IMR-90 (cell line): ENCODE measurements at regions not wholly inside any gene's neighbourhood (a gene's known extent, or its start where the extent isn't known, plus 50 kb on each side); places are given as distances from the start of the nearest gene placed in this dataset.

Experiments used
- ATAC-seq: fragments of 200-7000 bp; cut with Tn5 transposase; 2 replicates; pipeline ENCODE4 v1.9.1; 2020; ENCODE audit warnings: low read depth, mild to moderate bottlenecking, moderate library complexity
- BruUV-seq: library from RNA; stranded (reverse); fragments of 400-500 nt; replicated peaks from 2 replicates; lab custom pipeline; 2021; lab: Mats Ljungman, UMichigan
- CTCF ChIA-PET: fragments of 300-600 bp; formaldehyde crosslinking; extraction: SDS; loops from one replicate; lab custom pipeline; 2021; ENCODE audit warnings: antibody characterized with exemption; lab: Yijun Ruan, JAX
- POLR2A ChIA-PET: fragments of 300-600 bp; sonication (Branson Sonifier 250); formaldehyde crosslinking; loops from one replicate; lab custom pipeline; 2022; ENCODE audit warnings: antibody characterized with exemption; ENCODE audit not compliant: unreplicated experiment; lab: Charles Lee
- DNase-seq: peaks from one replicate; pipeline ENCODE4 v3.0.0; 2013
- H2AFZ ChIP-seq: replicated peaks from 2 replicates; pipeline ENCODE3; 2013; ENCODE audit warnings: low read length, mild to moderate bottlenecking; ENCODE audit not compliant: poor library complexity
- H2AK5ac ChIP-seq: 2 replicates; pipeline ENCODE4 v1.6.1; 2013; ENCODE audit warnings: low read depth, low read length, inconsistent platforms
- H2AK9ac ChIP-seq: replicated peaks from 2 replicates; pipeline ENCODE3; 2013; ENCODE audit warnings: mild to moderate bottlenecking, low read depth, low read length, moderate library complexity; ENCODE audit not compliant: poor library complexity
- H2BK120ac ChIP-seq: 2 replicates; pipeline ENCODE4 v1.6.1; 2013; ENCODE audit warnings: low read depth, low read length, inconsistent platforms
- H2BK15ac ChIP-seq: 3 replicates; pipeline ENCODE4 v1.6.1; 2013; ENCODE audit warnings: low read depth, low read length, inconsistent platforms
- H2BK20ac ChIP-seq: 2 replicates; pipeline ENCODE4 v1.6.1; 2013; ENCODE audit warnings: low read depth, mild to moderate bottlenecking, inconsistent platforms, low read length, moderate library complexity
- H2BK5ac ChIP-seq: 2 replicates; pipeline ENCODE4 v1.6.1; 2013; ENCODE audit warnings: mild to moderate bottlenecking, low read depth, low read length, inconsistent platforms; ENCODE audit not compliant: poor library complexity, severe bottlenecking
- H3K14ac ChIP-seq: replicated peaks from 2 replicates; pipeline ENCODE4 v1.6.1; 2013; ENCODE audit warnings: low read depth, low read length, inconsistent platforms
- H3K18ac ChIP-seq: 2 replicates; pipeline ENCODE4 v1.6.1; 2013; ENCODE audit warnings: low read depth, low read length, control low read depth
- H3K23ac ChIP-seq: 2 replicates; pipeline ENCODE4 v1.6.1; 2013; ENCODE audit warnings: low read depth, low read length, inconsistent platforms
- H3K27ac ChIP-seq: 2 replicates; pipeline ENCODE4 v1.5.1; 2013; ENCODE audit warnings: mild to moderate bottlenecking, control low read depth, low read length; ENCODE audit not compliant: insufficient read depth
- H3K27me3 ChIP-seq: 2 replicates; pipeline ENCODE4 v1.6.1; 2013; ENCODE audit warnings: low read length; ENCODE audit not compliant: control insufficient read depth, insufficient read depth
- H3K36me3 ChIP-seq: 2 replicates; pipeline ENCODE4 v1.6.1; 2013; ENCODE audit warnings: low read length, mixed read lengths; ENCODE audit not compliant: control insufficient read depth, insufficient read depth
- H3K4ac ChIP-seq: 2 replicates; pipeline ENCODE4 v1.6.1; 2013; ENCODE audit warnings: low read depth, low read length, inconsistent platforms
- H3K4me1 ChIP-seq: 2 replicates; pipeline ENCODE4 v1.6.1; 2013; ENCODE audit warnings: low read length, mixed read lengths; ENCODE audit not compliant: control insufficient read depth, insufficient read depth
- H3K4me2 ChIP-seq: 2 replicates; pipeline ENCODE4 v1.6.1; 2013; ENCODE audit warnings: low read depth, mild to moderate bottlenecking, control low read depth, low read length, moderate library complexity
- H3K4me3 ChIP-seq: 2 replicates; pipeline ENCODE4 v1.5.1; 2013; ENCODE audit warnings: low read depth, mild to moderate bottlenecking, control low read depth, low read length, moderate library complexity; ENCODE audit not compliant: insufficient read depth
- H3K56ac ChIP-seq: 2 replicates; pipeline ENCODE4 v1.6.1; 2013; ENCODE audit warnings: low read length, inconsistent platforms; ENCODE audit not compliant: insufficient read depth; ENCODE audit errors: extremely low read depth
- H3K79me1 ChIP-seq, 2 experiments: 2 replicates each; pipeline ENCODE4 v1.6.1; 2013; ENCODE audit warnings: low read length in 2 of 2, inconsistent platforms in 1 of 2, low read depth in 1 of 2
- H3K9ac ChIP-seq: 2 replicates; pipeline ENCODE4 v1.6.1; 2013; ENCODE audit warnings: low read depth, low read length, control low read depth
- H3K9me1 ChIP-seq: 2 replicates; pipeline ENCODE4 v1.6.1; 2013; ENCODE audit warnings: low read length, inconsistent platforms; ENCODE audit not compliant: insufficient read depth
- H3K9me3 ChIP-seq: 2 replicates; pipeline ENCODE4 v1.6.1; 2013; ENCODE audit warnings: low read length; ENCODE audit not compliant: control insufficient read depth, insufficient read depth
- H4K20me1 ChIP-seq: 2 replicates; pipeline ENCODE4 v1.6.1; 2013; ENCODE audit warnings: low read length, inconsistent platforms; ENCODE audit not compliant: insufficient read depth
- H4K5ac ChIP-seq: 2 replicates; pipeline ENCODE4 v1.6.1; 2013; ENCODE audit warnings: mild to moderate bottlenecking, low read depth, low read length, control low read depth
- H4K8ac ChIP-seq, 2 experiments: 2 replicates each; pipeline ENCODE4 v1.6.1; 2013; ENCODE audit warnings: low read depth in 2 of 2, low read length in 2 of 2, control low read depth in 1 of 2, inconsistent platforms in 1 of 2
- H4K91ac ChIP-seq: 2 replicates; pipeline ENCODE4 v1.6.1; 2013; ENCODE audit warnings: low read depth, low read length, inconsistent platforms; ENCODE audit not compliant: insufficient read depth
- CEBPB ChIP-seq: IDR thresholded peaks from 2 replicates; pipeline ENCODE4 v1.6.1; 2012; ENCODE audit warnings: low read depth, low read length, improper control_type of control experiment
- CHD1 ChIP-seq: IDR thresholded peaks from 2 replicates; pipeline ENCODE4 v1.6.1; 2012; ENCODE audit warnings: low read depth, low read length, improper control_type of control experiment
- MAZ ChIP-seq: IDR thresholded peaks from 2 replicates; pipeline ENCODE4 v1.6.1; 2012; ENCODE audit warnings: low read depth, mild to moderate bottlenecking, low read length, improper control_type of control experiment, moderate library complexity, borderline replicate concordance
- MXI1 ChIP-seq: IDR thresholded peaks from 2 replicates; pipeline ENCODE4 v1.6.1; 2012; ENCODE audit warnings: low read depth, mild to moderate bottlenecking, low read length, moderate library complexity, borderline replicate concordance
- RAD21 ChIP-seq: IDR thresholded peaks from 2 replicates; pipeline ENCODE4 v1.6.1; 2012; ENCODE audit warnings: low read length, improper control_type of control experiment
- WGBS, 2 experiments: methylation state at CpG; one replicate each; pipeline versions ENCODE4 v1.1.5 to v1.1.7; 2013; ENCODE audit warnings: missing lambda C conversion rate in 2 of 2; ENCODE audit not compliant: insufficient read length in 1 of 2; ENCODE audit errors: extremely low coverage in 2 of 2; 5-methylcytosine and 5-hydroxymethylcytosine counted together
- dilution Hi-C: fragments of 300-500 bp; cut with HindIII; formaldehyde crosslinking; loops from one replicate; pipeline ENCODE4 v1.14.3; 2018; ENCODE audit warnings: low sequenced_read_pairs; ENCODE audit not compliant: unreplicated experiment
- in situ Hi-C: fragments of 300-500 bp; cut with MboI; formaldehyde crosslinking; loops from 3 replicates; pipeline ENCODE4 v1.14.3; 2019; ENCODE audit warnings: low sequenced_read_pairs, inconsistent platforms, mixed read lengths
- intact Hi-C: fragments of 100-400 bp; cut with micrococcal nuclease; formaldehyde crosslinking; loops from 2 replicates; pipeline ENCODE4 v1.10.0; 2022
- TF ChIP-seq, protein P1 (sequence below): fragments of 150-350 bp; IDR thresholded peaks from 2 replicates; pipeline ENCODE4 v1.6.1; 2017; ENCODE audit warnings: mild to moderate bottlenecking, antibody characterized with exemption, low read length, low read depth
- TF ChIP-seq, protein P2 (sequence below): conservative IDR thresholded peaks from 2 replicates; pipeline ENCODE4 v1.5.1; 2012; ENCODE audit warnings: mild to moderate bottlenecking, low read depth, low read length, improper control_type of control experiment

DNA sequence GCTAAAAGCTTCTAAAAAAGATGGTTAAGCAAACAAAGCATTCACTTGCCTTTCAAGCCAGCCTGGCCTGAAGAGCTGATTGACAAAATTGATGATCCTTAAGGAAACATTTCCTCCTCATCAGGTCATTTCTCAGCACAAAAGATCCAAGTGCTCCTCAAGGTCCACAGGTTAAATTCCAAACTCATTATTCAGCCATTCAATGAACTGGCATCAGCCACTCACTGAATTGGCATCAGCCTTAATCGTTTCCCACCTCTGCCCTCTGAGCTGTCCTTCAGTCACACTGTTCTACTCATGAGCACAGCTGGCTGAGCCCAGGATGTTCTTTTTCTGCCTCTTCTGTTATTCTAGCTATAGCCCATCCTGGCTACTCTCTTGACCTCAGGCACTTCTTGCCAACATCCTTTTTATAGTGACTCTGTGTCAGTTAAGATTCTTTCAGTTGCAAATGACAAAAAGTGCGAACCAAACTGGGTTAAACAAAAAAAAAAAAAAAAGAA is 147.5 kb downstream of the RAB11FIP2 start:
- ChIA-PET POLR2A (no interaction called here), CTCF (no interaction called here)
- H3K14ac ChIP-seq: no peak overlapping the region
- DNase-seq: no peak
- H2BK5ac ChIP-seq: no peak overlapping the region
- no peak overlapping the region for H3K4me3 ChIP-seq
- no peak overlapping the region for H3K23ac ChIP-seq
- no peak overlapping the region for H2BK120ac ChIP-seq
- no peak overlapping the region for H2AK5ac ChIP-seq
- peaks cover 5% of the 10 kb centered on the region for H3K9me3 ChIP-seq
- H4K8ac ChIP-seq: no peak overlapping the region
- H4K5ac ChIP-seq: no peak overlapping the region
- no peaks in the 10 kb centered on the region for H3K27me3 ChIP-seq
- WGBS, 2 experiments: 0% methylated on average over 1 of the region's 2 CpGs; no CpG with 5 or more reads in 1 of the 2 experiments
- H4K91ac ChIP-seq: no peak overlapping the region
- no peak overlapping the region for H2BK20ac ChIP-seq
- dilution Hi-C loops: no loop called here
- no peak overlapping the region for H3K18ac ChIP-seq
- TF ChIP-seq, protein P1, sequence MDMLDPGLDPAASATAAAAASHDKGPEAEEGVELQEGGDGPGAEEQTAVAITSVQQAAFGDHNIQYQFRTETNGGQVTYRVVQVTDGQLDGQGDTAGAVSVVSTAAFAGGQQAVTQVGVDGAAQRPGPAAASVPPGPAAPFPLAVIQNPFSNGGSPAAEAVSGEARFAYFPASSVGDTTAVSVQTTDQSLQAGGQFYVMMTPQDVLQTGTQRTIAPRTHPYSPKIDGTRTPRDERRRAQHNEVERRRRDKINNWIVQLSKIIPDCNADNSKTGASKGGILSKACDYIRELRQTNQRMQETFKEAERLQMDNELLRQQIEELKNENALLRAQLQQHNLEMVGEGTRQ: no peak
- no peak for TF ChIP-seq CEBPB
- TF ChIP-seq RAD21: no peak
- no peak for TF ChIP-seq MXI1
- TF ChIP-seq, protein P2, sequence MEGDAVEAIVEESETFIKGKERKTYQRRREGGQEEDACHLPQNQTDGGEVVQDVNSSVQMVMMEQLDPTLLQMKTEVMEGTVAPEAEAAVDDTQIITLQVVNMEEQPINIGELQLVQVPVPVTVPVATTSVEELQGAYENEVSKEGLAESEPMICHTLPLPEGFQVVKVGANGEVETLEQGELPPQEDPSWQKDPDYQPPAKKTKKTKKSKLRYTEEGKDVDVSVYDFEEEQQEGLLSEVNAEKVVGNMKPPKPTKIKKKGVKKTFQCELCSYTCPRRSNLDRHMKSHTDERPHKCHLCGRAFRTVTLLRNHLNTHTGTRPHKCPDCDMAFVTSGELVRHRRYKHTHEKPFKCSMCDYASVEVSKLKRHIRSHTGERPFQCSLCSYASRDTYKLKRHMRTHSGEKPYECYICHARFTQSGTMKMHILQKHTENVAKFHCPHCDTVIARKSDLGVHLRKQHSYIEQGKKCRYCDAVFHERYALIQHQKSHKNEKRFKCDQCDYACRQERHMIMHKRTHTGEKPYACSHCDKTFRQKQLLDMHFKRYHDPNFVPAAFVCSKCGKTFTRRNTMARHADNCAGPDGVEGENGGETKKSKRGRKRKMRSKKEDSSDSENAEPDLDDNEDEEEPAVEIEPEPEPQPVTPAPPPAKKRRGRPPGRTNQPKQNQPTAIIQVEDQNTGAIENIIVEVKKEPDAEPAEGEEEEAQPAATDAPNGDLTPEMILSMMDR: no peak
- TF ChIP-seq CHD1: no peak
- no peak for TF ChIP-seq MAZ
- H2BK15ac ChIP-seq: no peak overlapping the region
- H3K4ac ChIP-seq: no peak overlapping the region
- BruUV-seq: no TSS peak
- H2AFZ ChIP-seq: no peak overlapping the region
- H3K4me1 ChIP-seq: no peaks in the 10 kb centered on the region
- no peaks in the 10 kb centered on the region for H3K36me3 ChIP-seq
- no peaks in the 10 kb centered on the region for H3K79me1 ChIP-seq
- ATAC-seq: no peak
- no peak overlapping the region for H3K4me2 ChIP-seq
- H2AK9ac ChIP-seq: no peak overlapping the region
- intact Hi-C loops: no loop called here
- no peaks in the 10 kb centered on the region for H3K9me1 ChIP-seq
- H4K20me1 ChIP-seq: no peaks in the 10 kb centered on the region
- H3K9ac ChIP-seq: no peak overlapping the region
- no peak overlapping the region for H3K56ac ChIP-seq
- no peak overlapping the region for H3K27ac ChIP-seq
- in situ Hi-C loops: no loop called here
